NCI-H1092 (cell line): ENCODE measurements at regions not wholly inside any gene's neighbourhood (a gene's known extent, or its start where the extent isn't known, plus 50 kb on each side); places are given as distances from the start of the nearest gene placed in this dataset.
"Not testable (repeated sequence)": the region's sequence is repeated elsewhere in the genome, so short reads cannot be mapped to it uniquely, and the experiment has no call there.

ENCODE experiments used
- DNase-seq: peaks from one replicate; lab custom pipeline; 2025; lab: John Stamatoyannopoulos, UW

- DNase-seq, result no peak
These were observed 145.1 kb downstream of the LCA5 start for GRCh38 chr6:79392094-79392493.

- no peak for DNase-seq
These were observed 145.8 kb downstream of the LCA5 start for GRCh38 chr6:79391480-79391879.

- no peak for DNase-seq
These were observed 151.3 kb downstream of the LCA5 start for GRCh38 chr6:79385893-79386292.

- DNase-seq, result no peak
These were observed 150.9 kb upstream of the HMGN3 start for GRCh38 chr6:79385333-79385732.

DNA sequence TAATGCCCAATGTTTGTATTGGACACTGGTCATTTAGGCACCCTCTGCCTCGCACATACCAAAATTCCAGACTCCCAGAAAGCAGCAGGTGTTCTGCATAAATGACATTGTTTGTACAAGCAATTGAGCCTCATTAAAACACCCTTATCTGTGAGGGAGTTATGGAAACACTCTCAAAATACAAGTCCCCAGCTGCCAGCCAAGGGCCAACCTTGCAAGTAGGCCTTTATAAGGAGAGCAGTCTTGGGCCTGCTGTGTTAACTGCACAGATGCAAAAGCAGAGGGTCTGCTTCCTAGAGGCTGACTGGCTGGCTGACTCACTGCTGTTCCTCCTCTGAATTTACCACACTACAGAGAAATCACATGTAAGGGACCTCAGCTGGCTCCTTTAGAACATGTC is 150.4 kb upstream of the HMGN3 start:
- DNase-seq, result peak; percentile 90

- DNase-seq, result no peak
These were observed 144.5 kb upstream of the HMGN3 start for GRCh38 chr6:79378957-79379356.

GRCh38 chr6:79377888-79378348 is 143.4 kb upstream of the HMGN3 start:
- DNase-seq, result no peak

- no peak for DNase-seq
These were observed 142.6 kb upstream of the HMGN3 start for GRCh38 chr6:79377047-79377446.

DNA sequence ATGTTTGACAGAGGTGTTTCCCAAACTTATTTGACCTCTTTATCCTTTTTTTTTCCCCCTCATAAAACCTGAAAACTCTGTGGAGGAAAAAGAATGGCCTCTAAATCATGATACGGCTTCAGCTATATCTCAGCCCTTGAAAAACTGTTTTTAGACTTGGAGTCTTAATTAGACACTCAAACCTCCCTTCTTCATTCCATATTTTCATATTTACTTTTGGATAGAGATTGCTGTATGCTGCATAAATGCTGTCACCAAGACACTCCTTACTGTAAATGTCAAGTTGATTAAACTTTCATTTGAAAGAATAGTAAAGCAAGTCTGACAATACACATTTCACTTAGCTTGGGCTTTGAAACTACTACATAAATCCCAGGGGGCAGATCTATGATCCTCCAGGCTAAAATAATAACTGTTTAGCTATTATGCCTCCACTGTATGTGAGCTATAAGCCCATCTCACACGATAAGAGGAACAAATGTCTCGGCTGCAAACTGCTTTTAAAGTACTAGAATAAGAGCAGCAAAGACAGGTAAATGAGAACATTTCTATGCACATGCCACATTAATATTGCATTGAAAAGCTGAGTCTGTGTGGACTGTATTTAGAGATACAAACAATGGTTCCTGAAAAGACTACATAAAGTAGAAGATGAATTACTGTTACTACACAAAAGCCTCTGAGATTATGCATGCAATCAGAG is 141.3 kb upstream of the HMGN3 start:
- DNase-seq, result no peak

DNA sequence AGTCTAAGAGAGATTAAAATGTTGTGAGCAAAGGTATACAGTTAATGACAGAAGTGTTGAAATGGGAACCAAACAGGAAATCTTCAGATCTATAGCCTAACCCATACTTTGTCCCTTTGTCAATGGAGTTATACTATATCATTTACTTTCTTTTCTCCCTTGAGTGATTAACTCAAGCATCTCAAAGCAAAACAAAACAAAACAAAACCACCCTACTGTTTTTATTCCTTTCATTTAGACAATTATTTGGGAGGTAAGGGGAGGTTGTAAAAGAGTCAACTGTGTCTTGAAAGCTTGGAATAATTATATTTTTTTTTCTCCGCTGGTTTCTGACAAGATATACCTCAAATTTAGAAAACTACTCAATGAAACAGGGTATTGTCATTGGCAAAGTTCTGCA is 139.8 kb upstream of the HMGN3 start:
- no peak for DNase-seq

DNA sequence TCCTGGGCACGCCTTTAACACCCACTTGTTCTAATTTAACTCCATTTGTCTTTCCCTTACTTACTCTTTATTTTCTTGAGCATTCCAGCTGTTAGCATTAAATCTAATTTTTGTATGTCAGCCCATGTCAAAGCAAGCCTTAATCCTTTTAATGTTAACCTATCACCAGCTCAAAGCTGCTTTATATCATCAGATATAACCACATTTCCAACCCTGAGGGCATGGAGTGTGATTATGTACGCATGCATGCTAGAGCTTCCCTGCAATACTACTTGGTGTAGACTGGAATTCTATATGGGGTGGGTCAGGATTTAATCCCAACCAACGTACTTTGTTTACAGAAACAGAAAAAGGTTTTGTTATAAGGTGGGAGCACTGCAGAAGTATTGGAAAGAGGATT is 139.4 kb upstream of the HMGN3 start:
- no peak for DNase-seq

GRCh38 chr6:79373246-79373645 is 138.8 kb upstream of the HMGN3 start:
- no peak for DNase-seq

DNA sequence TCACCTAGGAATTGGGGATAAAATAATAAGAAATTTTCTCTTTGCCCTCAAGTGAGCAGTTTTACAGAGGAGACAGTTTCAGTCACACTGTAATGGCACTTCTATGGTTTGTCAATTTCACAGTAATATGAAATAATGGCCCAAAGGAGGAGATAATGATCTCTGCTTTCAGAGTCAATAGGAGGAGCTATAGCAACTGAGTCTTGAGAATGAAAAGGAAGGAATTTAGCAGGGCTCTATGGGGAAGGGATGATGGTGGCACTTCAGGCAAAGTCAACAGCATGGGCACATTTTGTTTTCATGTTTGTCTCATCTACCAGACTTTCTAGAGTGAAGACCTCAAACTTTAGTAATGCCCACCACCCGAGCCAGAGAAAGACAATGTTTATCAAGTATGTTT is 138.3 kb upstream of the HMGN3 start:
- DNase-seq, result no peak

DNA sequence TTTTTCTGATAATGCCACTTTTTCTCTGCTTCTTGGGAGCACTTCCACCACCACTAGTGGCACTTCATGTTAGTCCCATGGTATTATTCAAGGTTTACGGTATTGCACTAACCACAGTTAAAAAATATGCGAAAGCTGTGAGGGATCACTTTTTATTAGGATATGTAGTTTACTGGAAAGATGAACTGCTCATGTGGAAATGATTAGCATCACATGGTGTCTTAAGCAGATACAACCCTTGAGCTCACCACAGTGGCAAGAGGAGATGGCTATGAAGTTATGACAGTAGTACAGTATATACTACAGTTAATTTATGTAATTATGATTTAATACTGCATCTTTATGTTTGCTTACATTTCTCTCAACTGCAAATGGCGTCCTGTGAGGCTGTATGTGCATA is 134.5 kb upstream of the HMGN3 start:
- no peak for DNase-seq

DNA sequence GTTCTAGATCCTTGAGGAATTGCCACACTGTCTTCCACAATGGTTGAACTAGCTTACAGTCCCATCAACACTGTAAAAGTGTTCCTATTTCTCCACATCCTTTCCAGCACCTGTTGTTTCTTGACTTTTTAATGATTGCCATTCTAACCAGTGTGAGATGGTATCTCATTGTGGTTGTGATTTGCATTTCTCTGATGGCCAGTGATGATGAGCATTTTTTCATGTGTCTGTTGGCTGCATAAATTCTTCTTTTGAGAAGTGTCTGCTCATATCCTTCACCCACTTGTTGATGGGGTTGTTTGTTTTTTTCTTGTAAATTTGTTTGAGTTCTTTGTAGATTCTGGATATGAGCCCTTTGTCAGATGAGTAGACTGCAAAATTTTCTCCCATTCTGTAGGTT is 129.0 kb upstream of the HMGN3 start:
- not testable (repeated sequence) for DNase-seq

GRCh38 chr6:79361074-79361473 is 126.6 kb upstream of the HMGN3 start:
- DNase-seq, result not testable (repeated sequence)

DNA sequence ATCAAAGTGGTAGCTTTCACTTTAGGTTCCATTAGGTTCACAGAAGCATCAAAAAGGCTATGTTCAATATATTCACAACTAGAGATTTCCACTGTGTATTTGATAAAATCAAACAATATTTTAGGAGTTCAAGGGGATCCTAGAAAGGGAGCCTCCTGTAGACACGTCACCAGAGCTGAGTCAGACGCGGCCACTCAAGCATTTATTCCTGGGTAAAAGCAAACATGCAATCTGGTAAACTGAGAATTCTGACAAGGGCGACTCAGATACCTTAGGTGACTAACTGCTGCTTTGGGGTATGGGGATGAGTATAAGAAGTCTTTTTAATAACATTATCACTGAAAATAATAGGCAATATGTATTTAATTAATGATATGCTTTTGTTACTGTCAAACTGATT is 118.7 kb upstream of the HMGN3 start:
- no peak for DNase-seq

DNA sequence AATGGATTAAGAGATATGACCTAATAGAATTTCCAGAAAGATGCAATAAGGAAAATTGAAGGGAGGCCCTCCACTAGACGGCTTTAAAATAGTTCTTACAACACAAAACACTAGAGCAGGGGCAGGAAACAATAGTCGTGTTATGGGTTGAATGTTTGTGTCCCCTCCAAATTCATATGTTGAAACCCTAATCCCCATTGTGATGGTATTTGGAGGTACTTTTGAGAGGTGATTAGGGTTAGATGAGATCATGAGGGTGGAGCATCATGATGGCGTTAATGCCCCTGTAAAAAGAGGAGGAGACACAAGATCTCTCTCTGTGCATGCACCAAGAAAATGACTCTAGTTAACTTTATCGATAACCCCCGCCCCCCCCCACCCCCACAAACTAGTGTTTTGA is 104.0 kb upstream of the HMGN3 start:
- DNase-seq, result no peak

- no peak for DNase-seq
These were observed 100.7 kb upstream of the HMGN3 start for GRCh38 chr6:79335133-79335674.

DNA sequence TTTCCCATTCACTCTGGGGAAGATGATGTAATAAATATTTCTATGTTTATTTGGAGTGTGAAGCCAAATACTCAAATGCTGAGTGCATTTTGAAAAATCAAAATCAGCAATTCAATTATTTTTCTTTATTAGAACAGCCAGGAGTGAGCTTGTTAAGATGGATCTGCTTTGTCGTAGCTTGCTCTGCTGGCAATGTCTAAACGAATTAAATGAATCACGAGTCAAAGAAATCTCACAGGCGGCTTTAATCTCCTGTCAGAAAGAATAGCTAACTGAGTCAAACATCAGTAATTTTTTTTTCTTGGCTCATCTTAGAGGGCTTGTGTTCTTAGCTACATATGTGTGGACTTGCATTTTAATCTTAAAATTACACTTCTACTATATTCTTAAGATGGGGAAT is 100.2 kb upstream of the HMGN3 start:
- DNase-seq, result no peak

DNA sequence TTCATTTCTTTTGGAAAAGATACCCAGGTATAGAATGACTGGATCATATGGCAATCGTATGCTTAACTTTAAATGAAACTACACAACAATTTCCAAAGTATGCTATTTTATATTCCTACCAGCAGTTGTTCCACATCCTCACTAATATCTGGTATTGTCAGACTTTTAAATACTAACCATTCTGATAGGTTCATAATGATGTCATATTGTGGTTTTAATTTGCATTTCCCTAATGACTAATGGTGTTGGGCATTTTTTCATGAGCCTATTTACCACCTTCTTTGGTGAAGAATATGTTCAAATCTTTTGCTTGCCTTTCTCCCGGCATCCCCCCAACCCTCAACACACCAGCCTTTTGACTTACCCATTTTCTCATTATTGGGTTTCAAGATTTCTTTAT is 96.2 kb upstream of the HMGN3 start:
- no peak for DNase-seq

DNA sequence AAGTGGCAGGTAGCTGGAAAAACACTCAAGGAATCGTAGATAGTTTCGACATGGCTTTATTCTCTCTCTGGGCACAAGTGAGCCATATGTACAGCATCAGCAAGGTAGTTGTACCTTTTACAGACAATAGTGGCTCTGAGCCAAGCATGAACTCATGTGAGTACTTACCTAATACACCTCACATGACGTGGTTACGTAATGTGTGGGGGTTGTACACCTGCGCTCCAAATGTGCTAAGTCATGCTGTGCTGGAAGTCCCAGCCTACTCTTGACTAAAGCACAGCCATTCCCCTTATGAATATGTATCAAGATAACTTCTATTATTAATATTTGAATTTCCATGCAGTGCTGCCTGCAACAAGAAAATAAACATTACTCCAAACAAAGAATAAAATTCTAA is 78.8 kb upstream of the HMGN3 start:
- no peak for DNase-seq

- no peak for DNase-seq
These were observed 73.0 kb upstream of the HMGN3 start for GRCh38 chr6:79307321-79308036.

DNA sequence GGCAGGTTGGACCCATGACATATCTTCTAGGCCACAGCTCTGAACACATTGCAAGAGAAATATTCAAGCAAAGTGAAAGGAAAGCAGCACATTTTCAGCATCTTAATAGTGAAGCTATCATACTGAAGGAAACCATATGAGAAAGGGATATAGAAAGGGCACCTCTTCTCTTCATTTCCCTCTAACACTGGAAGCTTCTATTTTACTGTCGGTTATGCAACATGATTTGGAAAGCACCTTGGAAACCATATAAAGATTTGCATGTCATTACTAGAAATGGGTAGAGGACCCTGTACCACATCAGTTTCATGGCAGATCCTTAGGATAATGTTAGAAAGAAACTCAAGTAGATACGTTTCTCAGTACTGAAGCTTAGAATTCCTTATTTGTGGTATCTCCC is 70.5 kb upstream of the HMGN3 start:
- DNase-seq, result no peak
